ENCODE measurements at regions not wholly inside any gene's neighbourhood (a gene's known extent, or its start where the extent isn't known, plus 50 kb on each side); places are given as distances from the start of the nearest gene placed in this dataset.

DNA sequence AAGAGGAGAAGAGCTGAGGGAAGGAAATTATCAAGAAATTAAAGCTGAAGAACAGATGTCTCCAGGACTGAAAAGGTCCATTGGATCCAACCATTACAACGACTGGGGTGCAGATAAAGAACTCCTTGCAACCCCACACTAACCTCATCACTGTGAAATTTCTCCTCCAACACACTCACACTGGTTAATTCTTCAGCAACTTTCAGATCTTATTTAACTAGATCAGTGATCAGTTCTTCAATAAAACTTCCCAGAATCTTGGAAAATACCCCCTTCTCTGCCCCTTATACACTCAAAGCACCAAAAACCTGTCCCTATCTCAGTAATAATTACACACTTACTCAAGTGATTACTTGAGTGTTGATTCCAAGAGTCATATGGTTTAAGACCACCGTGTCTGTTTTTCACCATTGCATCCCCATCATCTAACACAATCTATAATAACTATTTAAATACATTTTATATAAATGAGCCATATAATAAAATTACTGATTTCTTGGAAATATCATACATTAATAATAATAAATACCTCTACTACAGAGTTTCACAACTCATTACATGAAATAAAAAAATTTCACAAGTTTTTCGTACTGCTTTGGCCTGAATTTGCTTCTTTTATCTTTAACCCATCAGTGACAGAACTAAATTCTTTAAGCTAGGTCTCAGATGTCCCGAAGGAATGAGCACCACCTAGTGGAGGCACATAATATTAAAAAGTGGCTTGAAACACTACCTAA is 123.7 kb downstream of the MPP7 start:
- TF ChIP-seq RAD21 (IDR thresholded peaks at IDR 0.05): peak; percentile 94
- TF ChIP-seq, protein P1, sequence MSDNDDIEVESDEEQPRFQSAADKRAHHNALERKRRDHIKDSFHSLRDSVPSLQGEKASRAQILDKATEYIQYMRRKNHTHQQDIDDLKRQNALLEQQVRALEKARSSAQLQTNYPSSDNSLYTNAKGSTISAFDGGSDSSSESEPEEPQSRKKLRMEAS (IDR thresholded peaks at IDR 0.05): no peak

Measured in liver (tissue), 2 donors.